ENCODE measurements at regions not wholly inside any gene's neighbourhood (a gene's known extent, or its start where the extent isn't known, plus 50 kb on each side); places are given as distances from the start of the nearest gene placed in this dataset.

- TF ChIP-seq CTCF (conservative IDR thresholded peaks at IDR 0.05; ENCODE audit: low read depth in 2 of 2) (no peak), EZH2phosphoT487 (IDR thresholded peaks at IDR 0.05; ENCODE audit: unreplicated experiment) (no peak)
Measured at GRCh38 chr3:152703245-152703890, 131.6 kb upstream of the P2RY1 start.
